ENCODE measurements at regions not wholly inside any gene's neighbourhood (a gene's known extent, or its start where the extent isn't known, plus 50 kb on each side); places are given as distances from the start of the nearest gene placed in this dataset.
"Not testable (repeated sequence)": the region's sequence is repeated elsewhere in the genome, so short reads cannot be mapped to it uniquely, and the experiment has no call there.

GRCh38 chr15:25237291-25237978 lies 201.4 kb downstream of the UBE3A start:
- no peak for DNase-seq

GRCh38 chr15:25238126-25238525 lies 200.7 kb downstream of the UBE3A start:
- no peak for DNase-seq

- DNase-seq, result no peak
These were observed 199.9 kb downstream of the UBE3A start for GRCh38 chr15:25238716-25239470.

GRCh38 chr15:25239471-25240345 lies 199.1 kb downstream of the UBE3A start:
- no peak for DNase-seq

GRCh38 chr15:25240461-25241021 lies 198.3 kb downstream of the UBE3A start:
- DNase-seq, result no peak

GRCh38 chr15:25241241-25241801 lies 197.5 kb downstream of the UBE3A start:
- no peak for DNase-seq

- no peak for DNase-seq
These were observed 196.5 kb downstream of the UBE3A start for GRCh38 chr15:25242166-25242879.

GRCh38 chr15:25242957-25243799 lies 195.6 kb downstream of the UBE3A start:
- no peak for DNase-seq

GRCh38 chr15:25243800-25244097 lies 195.1 kb downstream of the UBE3A start:
- DNase-seq, result no peak

- no peak for DNase-seq
These were observed 193.9 kb downstream of the UBE3A start for GRCh38 chr15:25244731-25245585.

- no peak for DNase-seq
These were observed 192.8 kb downstream of the UBE3A start for GRCh38 chr15:25245801-25246622.

- DNase-seq, result no peak
These were observed 192.0 kb downstream of the UBE3A start for GRCh38 chr15:25246641-25247406.

GRCh38 chr15:25247407-25248038 lies 191.3 kb downstream of the UBE3A start:
- DNase-seq, result no peak

- DNase-seq, result not testable (repeated sequence)
These were observed 190.7 kb downstream of the UBE3A start for GRCh38 chr15:25248087-25248486.

- no peak for DNase-seq
These were observed 190.1 kb downstream of the UBE3A start for GRCh38 chr15:25248583-25249235.

- no peak for DNase-seq
These were observed 189.4 kb downstream of the UBE3A start for GRCh38 chr15:25249236-25250010.
